ENCODE measurements at regions not wholly inside any gene's neighbourhood (a gene's known extent, or its start where the extent isn't known, plus 50 kb on each side); places are given as distances from the start of the nearest gene placed in this dataset.

DNA sequence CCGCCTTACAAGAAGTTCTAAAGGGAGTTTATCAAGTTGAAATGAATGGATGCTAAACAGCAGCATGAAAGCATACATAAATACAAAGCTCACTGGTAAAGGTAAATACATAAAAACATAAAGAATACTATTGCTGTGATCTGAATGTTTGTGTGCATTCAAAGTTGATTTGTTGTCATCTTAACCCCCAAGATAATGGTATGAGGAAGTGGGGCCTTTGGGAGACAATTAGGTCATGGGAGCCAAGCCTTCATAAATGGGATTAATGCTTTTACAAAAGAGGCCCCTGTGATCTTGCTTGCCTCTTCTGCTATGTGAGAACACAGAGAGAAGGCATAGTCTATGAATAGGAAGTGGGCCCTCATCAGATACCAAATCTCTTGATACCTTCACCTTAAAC lies 209.0 kb upstream of the SAMSN1 start:
- TF ChIP-seq, protein P1, sequence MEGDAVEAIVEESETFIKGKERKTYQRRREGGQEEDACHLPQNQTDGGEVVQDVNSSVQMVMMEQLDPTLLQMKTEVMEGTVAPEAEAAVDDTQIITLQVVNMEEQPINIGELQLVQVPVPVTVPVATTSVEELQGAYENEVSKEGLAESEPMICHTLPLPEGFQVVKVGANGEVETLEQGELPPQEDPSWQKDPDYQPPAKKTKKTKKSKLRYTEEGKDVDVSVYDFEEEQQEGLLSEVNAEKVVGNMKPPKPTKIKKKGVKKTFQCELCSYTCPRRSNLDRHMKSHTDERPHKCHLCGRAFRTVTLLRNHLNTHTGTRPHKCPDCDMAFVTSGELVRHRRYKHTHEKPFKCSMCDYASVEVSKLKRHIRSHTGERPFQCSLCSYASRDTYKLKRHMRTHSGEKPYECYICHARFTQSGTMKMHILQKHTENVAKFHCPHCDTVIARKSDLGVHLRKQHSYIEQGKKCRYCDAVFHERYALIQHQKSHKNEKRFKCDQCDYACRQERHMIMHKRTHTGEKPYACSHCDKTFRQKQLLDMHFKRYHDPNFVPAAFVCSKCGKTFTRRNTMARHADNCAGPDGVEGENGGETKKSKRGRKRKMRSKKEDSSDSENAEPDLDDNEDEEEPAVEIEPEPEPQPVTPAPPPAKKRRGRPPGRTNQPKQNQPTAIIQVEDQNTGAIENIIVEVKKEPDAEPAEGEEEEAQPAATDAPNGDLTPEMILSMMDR (IDR thresholded peaks at IDR 0.05), result no peak
- TF ChIP-seq POLR2A (IDR thresholded peaks at IDR 0.05), result no peak
